Endodermal cell (in vitro differentiated cells): ENCODE measurements at regions not wholly inside any gene's neighbourhood (a gene's known extent, or its start where the extent isn't known, plus 50 kb on each side); places are given as distances from the start of the nearest gene placed in this dataset.

Source experiments
- DNase-seq: peaks from one replicate; pipeline ENCODE4 v3.0.0-alpha.2; 2017
- H3K27ac ChIP-seq: 2 replicates; pipeline ENCODE4 v1.5.1; 2013; ENCODE audit warnings: mild to moderate bottlenecking, low read depth, low read length, moderate library complexity
- H3K27me3 ChIP-seq: 2 replicates; pipeline ENCODE4 v1.6.1; 2013; ENCODE audit warnings: mild to moderate bottlenecking, low read length, moderate library complexity; ENCODE audit not compliant: insufficient read depth, control insufficient read depth, poor library complexity, severe bottlenecking
- H3K36me3 ChIP-seq: 2 replicates; pipeline ENCODE4 v1.7.0; 2013; ENCODE audit warnings: mild to moderate bottlenecking, low read length, moderate library complexity; ENCODE audit not compliant: control insufficient read depth, insufficient read depth
- H3K4me1 ChIP-seq: one replicate; pipeline ENCODE4 v1.7.0; 2013; ENCODE audit warnings: low read length; ENCODE audit not compliant: control insufficient read depth, insufficient read depth
- H3K4me3 ChIP-seq: 2 replicates; pipeline ENCODE4 v1.5.1; 2013; ENCODE audit warnings: mild to moderate bottlenecking, low read length, moderate library complexity
- H3K9ac ChIP-seq: 2 replicates; pipeline ENCODE4 v1.6.1; 2013; ENCODE audit warnings: mild to moderate bottlenecking, low read length, moderate library complexity; ENCODE audit not compliant: poor library complexity, severe bottlenecking; ENCODE audit errors: extremely low read depth
- H3K9me3 ChIP-seq: 2 replicates; pipeline ENCODE4 v1.6.1; 2013; ENCODE audit warnings: mild to moderate bottlenecking, low read length, moderate library complexity; ENCODE audit not compliant: control insufficient read depth
- H3K27ac Mint-ChIP-seq: 2 replicates; pipeline ENCODE4 v1.8.0; 2020; ENCODE audit warnings: mixed read lengths
- H3K27me3 Mint-ChIP-seq: 2 replicates; pipeline ENCODE4 v1.8.0; 2021; ENCODE audit warnings: mild to moderate bottlenecking, mixed read lengths; ENCODE audit not compliant: insufficient read depth
- H3K36me3 Mint-ChIP-seq: 2 replicates; pipeline ENCODE4 v1.8.0; 2020; ENCODE audit warnings: low read depth, mixed read lengths
- H3K4me1 Mint-ChIP-seq: 2 replicates; pipeline ENCODE4 v1.8.0; 2020; ENCODE audit warnings: mixed read lengths
- H3K4me3 Mint-ChIP-seq: 2 replicates; pipeline ENCODE4 v1.8.0; 2020; ENCODE audit warnings: mild to moderate bottlenecking, moderate library complexity, mixed read lengths
- H3K9me3 Mint-ChIP-seq: 2 replicates; pipeline ENCODE4 v1.8.0; 2020; ENCODE audit warnings: mild to moderate bottlenecking, mixed read lengths
- CTCF ChIP-seq: fragments of 200-600 bp; sonication (generic); conservative IDR thresholded peaks from 2 replicates; pipeline ENCODE4 v1.5.0; 2021; ENCODE audit warnings: antibody characterized with exemption, mild to moderate bottlenecking
- WGBS, 2 experiments: methylation state at CpG; one replicate each; pipeline versions ENCODE4 v1.1.5 to v1.1.7; 2013; ENCODE audit warnings: missing lambda C conversion rate in 2 of 2, mixed read lengths in 1 of 2; ENCODE audit not compliant: insufficient coverage in 1 of 2, insufficient read length in 1 of 2; 5-methylcytosine and 5-hydroxymethylcytosine counted together

GRCh38 chr9:99365233-99365980, 143.3 kb downstream of the SEC61B start:
- H3K27ac ChIP-seq, result no peak overlapping the region
- H3K9me3 ChIP-seq, result no peaks in the 10 kb centered on the region
- no peaks in the 10 kb centered on the region for H3K27me3 ChIP-seq
- no peaks in the 10 kb centered on the region for H3K9me3 Mint-ChIP-seq
- H3K4me3 Mint-ChIP-seq, result no peak overlapping the region
- H3K9ac ChIP-seq, result no peak overlapping the region
- H3K36me3 ChIP-seq, result no peaks in the 10 kb centered on the region
- peaks cover 13% of the 10 kb centered on the region for H3K27me3 Mint-ChIP-seq
- H3K36me3 Mint-ChIP-seq, result no peaks in the 10 kb centered on the region
- TF ChIP-seq CTCF, result no peak
- H3K4me1 ChIP-seq, result no peaks in the 10 kb centered on the region
- peaks cover 4% of the 10 kb centered on the region for H3K4me1 Mint-ChIP-seq
- no peak overlapping the region for H3K4me3 ChIP-seq
- H3K27ac Mint-ChIP-seq, result no peak overlapping the region
- whole genome bisulfite sequencing, 2 experiments, result 79 to 90% methylated on average over 4 to 7 of the region's 7 CpGs
- DNase-seq, result no peak

GRCh38 chr9:99366183-99366582, 144.1 kb downstream of the SEC61B start:
- Histone ChIP-seq H3K27me3 (no peaks in the 10 kb centered on the region), H3K9ac (no peak overlapping the region), H3K27ac (no peak overlapping the region), H3K4me3 (no peak overlapping the region), H3K4me1 (no peaks in the 10 kb centered on the region), H3K9me3 (no peaks in the 10 kb centered on the region), H3K36me3 (no peaks in the 10 kb centered on the region)
- Mint-ChIP-seq H3K9me3 (no peaks in the 10 kb centered on the region), H3K36me3 (no peaks in the 10 kb centered on the region), H3K27me3 (peaks cover 11% of the 10 kb centered on the region), H3K4me3 (no peak overlapping the region), H3K4me1 (peaks cover 4% of the 10 kb centered on the region), H3K27ac (no peak overlapping the region)
- no peak for DNase-seq
- no peak for TF ChIP-seq CTCF
- WGBS, 2 experiments, result 93% methylated on average over 5 to 9 of the region's 9 CpGs

DNA sequence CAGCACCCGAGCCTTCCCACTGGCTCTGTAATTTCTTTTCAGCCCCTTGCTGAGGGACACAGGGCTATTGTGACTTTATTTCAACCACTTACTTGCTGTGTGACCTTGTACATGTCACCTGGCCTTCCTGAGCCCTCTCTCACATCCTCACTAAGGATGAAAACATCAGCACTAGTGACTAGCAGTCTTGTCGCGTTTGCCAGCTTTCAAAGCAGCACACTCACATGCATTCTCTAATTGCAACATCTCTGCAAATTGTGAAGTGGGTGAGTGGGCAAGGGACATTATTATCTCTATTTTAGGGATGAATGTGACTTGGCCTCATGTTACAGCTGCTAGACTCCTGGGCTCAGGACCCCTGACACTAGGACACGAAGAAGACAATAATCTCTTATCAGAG, 144.5 kb downstream of the SEC61B start:
- H3K4me1 Mint-ChIP-seq, result peaks cover 4% of the 10 kb centered on the region
- peaks cover 11% of the 10 kb centered on the region for H3K27me3 Mint-ChIP-seq
- Histone ChIP-seq H3K36me3 (no peaks in the 10 kb centered on the region), H3K4me3 (no peak overlapping the region), H3K4me1 (no peaks in the 10 kb centered on the region), H3K27ac (no peak overlapping the region), H3K27me3 (no peaks in the 10 kb centered on the region), H3K9me3 (no peaks in the 10 kb centered on the region), H3K9ac (no peak overlapping the region)
- TF ChIP-seq CTCF, result no peak
- H3K9me3 Mint-ChIP-seq, result no peaks in the 10 kb centered on the region
- DNase-seq, result no peak
- WGBS, 2 experiments, result 85 to 100% methylated on average over 2 to 4 of the region's 4 CpGs
- no peak overlapping the region for H3K27ac Mint-ChIP-seq
- no peak overlapping the region for H3K4me3 Mint-ChIP-seq
- H3K36me3 Mint-ChIP-seq, result no peaks in the 10 kb centered on the region
